GM19240 (cell line): ENCODE measurements at regions not wholly inside any gene's neighbourhood (a gene's known extent, or its start where the extent isn't known, plus 50 kb on each side); places are given as distances from the start of the nearest gene placed in this dataset.

Source experiments
- DNase-seq: peaks from one replicate; pipeline ENCODE4 v3.0.0; 2011; ENCODE audit warnings: low spot score; ENCODE audit not compliant: insufficient read length

DNA sequence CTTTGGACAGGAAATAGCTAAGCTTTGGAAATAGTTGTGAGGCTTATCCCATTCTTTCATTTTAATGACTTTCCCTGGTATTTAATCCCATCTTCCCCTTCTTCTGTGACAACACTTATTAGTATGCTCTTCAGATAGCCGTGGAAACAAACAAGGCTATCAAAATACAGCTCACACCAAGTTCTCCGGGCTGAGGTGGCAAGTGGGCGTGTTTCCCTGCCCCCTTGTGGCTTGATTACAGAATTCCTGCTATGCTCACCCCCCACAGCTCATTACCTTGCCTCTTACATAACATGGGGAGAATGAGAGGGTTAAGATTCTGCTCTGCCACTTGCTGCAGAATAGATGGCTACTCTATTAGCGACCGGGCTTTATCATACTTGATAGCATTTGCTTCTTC is 437.1 kb upstream of the TLE4 start:
- no peak for DNase-seq

DNA sequence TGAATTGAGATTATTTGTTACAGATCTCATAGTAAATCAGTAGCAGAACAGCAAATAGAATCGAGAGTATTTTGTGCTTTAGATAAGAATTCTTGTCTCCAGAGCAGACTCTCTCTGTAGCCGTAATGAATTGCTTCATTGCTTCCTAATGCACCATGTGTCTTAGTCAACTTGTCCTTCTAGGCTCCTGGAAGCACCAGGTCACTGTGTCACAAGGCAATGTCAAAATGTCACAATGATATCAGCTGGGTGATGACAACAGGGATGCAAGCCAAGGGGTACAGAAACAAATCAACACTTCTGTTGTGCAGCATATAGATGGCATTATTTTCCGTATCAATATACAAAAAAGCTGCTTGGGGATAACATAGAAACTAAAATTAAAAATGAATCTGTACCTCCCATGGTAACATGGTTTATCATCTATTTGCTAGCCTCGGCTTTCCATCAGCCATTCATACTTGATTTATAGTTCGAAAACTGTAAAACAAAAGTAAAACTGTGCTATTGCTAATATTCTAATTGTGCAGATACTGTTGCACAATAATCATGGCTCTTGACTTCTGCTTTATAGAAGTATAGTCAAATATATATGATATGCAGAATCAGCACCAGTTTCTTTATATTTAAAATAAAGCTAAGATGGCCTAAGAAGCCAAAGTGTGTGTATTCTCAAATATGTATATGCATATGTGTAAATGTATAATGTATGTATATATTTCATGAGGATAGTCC is 435.9 kb upstream of the TLE4 start:
- DNase-seq, result no peak

DNA sequence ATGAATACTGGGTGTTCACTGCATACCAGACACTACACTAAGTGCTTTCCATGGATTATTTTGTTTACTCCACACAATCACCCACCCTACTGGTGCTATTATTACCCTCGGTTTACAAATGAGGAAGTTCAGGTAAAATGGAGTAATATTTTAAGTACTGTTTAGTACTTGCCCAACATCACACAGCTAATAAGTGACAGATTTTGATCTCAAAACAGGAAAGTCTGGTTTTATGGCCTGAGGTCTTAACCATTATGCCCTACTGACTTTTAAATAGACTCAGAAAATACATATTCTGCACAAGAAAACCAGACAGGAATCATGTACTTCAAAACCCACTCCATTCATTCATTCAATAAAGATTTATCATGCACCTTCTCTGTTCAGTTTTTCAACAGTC is 431.0 kb upstream of the TLE4 start:
- no peak for DNase-seq

DNA sequence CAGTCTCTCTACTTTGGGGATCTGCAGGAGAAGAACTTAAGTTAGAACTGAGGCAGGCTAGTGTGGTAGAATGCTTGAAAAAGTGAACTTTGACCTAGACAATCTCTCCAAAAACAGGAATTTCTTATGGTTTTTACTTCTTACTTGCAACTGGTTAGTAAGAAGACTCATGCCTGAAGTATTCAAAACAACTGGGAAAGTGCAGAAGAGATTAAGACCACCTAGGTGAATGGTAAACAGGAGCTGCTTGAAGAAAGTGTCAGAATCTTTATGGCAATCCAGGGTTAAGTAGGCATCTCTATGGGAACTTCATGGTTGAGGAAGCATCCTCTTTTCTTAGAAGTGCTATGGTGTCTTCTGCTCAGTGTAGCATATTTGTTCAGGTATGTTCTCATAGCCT is 428.6 kb upstream of the TLE4 start:
- no peak for DNase-seq

DNA sequence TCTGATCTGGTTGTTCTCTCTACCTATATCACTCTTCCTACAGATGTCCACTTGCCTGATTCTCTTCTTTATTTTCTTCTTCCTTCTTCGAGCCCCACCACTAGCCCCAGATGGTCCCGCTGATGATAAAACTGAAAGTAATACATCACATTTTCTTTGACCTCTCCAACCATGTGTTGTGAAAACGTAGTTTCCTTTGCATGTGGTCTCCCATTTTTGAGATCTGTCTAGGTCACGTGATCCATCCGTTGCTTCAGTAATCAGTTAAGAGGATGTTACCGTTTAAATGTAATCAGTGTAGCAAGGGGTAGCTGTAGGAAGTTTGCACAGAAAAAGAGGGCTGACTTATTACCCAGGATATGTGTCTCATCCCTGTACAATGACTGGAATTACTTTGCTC is 426.3 kb upstream of the TLE4 start:
- no peak for DNase-seq

DNA sequence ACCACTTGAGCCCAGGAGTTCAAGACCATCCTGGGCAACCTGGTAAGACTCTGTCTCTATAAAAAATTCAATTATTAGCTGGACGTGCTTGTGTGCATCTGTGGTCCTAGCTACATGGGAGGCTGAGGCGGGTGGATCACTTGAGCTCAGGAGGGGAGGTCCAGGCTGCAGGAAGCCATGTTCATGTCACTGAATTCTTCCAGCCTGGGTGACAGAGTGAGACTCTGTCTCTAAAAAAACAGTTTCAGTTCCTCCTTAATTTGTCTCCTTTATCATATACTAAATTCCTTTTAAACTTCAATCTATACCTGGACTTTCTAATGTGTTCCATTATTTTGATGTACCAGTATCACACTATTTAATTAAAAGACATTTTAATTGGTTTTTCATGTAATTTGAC is 422.2 kb upstream of the TLE4 start:
- no peak for DNase-seq

DNA sequence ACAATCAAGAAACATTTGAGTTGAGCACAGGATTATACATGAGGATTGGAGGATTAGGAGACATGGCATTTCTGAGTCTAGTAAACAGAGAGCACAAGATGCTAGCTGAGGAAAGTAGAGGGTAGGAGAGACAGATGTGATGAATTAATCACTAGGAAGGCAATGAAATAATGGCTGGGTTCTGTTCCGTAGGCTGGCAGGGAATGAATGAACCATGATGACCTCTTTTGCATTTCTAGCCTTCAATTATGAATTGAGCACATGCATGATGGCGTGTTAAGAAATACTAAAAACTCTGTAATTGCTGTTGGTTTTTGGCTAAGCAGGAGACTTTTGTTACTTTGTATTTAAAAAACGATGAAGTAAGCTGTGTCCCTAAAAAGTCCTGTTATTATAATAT is 420.0 kb upstream of the TLE4 start:
- DNase-seq, result no peak

DNA sequence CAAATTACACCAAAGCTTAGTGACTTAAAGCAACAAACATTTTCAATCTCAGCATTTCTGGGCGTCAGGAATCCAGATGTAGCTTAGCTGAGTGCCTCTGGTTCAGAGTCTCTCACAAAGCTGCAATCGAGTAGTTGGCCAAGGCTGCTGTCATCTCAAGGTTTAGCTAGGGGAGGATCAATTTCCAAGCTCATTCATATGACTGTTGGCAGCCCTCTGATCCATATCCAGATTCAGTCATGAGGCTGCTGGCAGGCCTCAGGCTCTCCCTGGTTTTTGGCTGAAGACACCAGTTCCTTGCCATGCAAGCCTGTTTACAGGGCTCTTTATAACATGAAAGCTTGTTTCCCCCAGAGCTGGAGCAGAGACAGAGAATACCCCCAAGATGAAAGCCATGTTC is 419.5 kb upstream of the TLE4 start:
- DNase-seq, result no peak

DNA sequence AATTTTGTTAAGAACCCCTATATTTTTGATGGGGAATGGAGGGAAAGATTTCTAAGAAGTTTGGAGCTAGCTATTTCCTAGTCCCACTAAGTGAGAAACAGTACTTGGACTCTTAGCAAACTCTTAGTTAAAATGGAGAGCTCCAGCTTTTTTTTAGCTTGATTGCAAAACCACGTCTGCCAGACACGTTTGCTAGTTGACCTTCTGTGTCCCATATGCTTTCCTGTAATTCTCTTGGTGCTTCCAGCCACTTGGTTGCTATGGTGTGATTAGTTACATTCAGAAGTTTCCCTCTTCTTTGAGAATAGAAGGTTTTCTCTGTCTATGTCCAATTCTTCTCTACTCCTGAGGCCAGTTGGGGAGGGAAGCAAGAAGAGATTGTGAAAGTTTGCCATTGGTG is 417.0 kb upstream of the TLE4 start:
- DNase-seq, result no peak

DNA sequence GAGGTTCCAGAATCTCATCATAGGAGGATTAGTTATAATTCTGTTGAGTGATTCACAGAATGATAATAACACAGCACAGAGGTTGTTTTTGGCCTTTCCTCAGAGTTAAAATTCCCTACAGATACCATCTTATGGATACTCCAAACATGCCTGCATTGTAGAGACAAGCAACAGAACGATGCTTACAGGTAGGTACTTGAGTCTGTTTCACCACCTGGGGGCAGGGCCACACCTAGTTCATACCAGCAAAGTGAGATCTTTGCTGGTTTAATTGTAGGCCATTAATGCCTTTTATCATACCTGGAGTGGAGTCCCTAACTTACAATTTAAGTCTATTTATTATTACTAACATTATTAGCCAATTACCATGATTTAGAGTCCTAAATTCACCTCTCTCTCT is 416.5 kb upstream of the TLE4 start:
- no peak for DNase-seq

DNA sequence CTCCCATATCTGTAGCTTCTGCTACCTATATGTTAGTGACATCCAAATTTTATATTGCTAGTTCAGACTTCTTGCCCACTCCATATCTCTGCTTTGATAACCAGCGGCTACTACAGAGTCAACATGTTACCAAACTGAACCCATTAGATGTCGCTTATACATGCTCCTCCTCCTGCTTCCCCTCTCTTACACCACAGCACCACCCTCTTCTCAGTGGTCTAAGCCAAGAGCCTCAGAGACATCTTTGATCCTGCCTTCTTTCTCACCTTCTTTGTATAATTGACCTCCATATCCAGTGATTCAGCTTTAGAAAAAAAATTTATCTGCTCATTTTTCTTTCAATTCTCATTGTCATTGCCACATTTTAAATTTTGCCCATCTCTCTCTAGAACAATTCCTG is 408.2 kb upstream of the TLE4 start:
- DNase-seq, result no peak

DNA sequence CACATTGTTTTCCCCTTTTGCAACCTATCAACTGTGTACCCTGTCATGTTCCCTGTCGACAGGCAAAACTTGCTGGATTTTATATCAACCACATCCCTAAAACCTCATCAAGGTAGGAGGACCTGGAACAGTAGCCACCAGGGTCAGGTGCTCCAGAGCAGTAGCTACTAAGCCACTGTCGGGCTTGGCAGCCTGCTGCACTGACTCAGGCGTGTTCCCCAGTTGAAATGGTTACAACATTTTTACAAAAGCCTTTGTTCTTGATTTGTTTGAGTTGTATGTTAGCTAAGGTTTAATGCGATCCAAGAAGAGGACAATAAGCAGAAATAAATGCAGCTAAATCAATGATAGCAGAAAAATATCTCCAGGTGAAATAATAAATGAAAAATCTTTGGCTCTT is 407.4 kb upstream of the TLE4 start:
- DNase-seq, result no peak

DNA sequence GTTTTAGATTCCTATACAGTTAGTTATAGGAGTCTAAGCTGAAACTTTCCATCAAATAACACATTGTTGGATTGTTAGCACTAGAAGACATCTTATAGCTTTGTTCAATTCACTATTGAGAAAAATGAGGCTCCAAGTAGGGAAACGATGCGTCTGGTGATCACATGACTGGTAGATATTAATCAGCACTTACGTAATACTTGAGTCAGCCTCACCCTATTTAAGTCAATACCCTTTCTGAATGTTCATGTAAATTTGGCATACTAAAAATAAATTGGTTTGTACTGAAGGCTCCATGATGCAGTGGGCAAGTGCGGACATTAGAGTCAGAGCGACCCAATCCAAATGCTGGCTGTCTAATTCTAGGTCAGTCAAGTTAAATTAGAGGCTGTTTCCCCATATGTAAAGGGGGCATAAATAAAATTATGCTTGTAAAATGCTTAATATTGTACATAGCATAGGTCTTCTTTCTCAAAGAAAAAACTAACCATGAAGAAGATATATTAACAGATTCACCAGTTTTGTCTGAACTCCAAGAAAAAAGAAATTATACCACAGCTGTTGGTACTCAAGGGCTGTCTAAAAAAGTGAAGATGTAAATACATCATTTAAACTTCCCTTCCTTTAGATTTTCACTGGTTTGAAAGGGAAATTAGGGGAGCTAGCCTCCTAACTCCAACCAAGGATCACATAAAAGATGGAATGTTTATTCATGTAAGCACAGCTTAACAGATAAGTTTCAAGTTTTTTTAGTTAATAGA is 406.6 kb upstream of the TLE4 start:
- no peak for DNase-seq

DNA sequence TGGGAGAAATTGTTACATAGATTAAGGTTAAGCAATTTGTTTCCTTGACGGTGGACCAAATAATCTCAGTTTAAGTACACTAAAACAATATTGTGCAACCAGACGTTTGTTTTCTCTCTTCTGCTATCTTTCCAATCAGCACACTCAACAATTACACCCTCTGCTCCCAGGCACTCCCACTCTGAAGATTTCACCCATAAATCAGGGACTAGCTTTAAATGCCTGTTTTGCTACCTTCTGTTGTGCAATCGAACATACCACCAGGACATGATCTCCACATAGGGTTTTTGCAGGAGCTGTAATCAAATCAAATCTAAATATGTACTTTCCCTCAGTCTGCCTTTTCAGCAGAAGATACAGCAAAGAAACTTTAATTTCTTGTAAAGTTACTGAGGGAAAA is 405.8 kb upstream of the TLE4 start:
- DNase-seq, result no peak

DNA sequence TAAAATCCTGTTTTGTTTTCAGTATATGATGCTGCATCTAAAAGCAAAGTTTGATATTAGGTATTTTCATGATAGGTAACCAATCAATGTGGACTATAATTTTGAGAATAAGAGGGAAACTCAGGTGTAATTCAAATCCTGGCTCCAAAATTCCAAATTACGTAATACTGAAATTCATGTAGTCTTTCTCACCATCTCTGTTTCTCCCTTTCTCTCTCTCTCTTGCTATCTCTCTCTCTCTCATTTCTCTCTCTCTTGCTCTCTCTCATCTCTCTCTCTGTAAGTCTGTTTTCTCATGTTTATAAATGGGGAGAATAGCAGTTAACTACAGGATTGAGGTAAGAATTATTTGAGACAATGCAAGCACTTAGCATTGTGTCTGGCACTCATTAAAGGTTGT is 401.1 kb upstream of the TLE4 start:
- DNase-seq, result no peak

DNA sequence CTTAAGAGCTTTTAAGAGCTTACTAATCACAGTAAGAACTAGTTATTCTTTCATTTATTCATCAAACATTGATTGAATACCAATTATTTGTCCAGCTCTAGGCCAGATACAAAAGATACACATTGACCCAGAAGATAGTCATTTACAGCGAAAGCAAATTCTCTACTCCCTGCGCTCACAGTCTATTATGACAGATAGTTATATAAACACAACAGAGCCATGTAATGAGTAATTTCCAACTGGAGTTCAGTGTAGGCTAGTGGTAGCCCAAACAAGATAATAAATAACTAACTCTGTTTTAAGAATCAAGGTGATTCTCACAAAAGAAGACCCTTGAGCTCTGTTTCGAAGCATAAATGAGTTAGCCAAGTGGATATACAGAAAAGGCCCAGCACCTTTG is 397.8 kb upstream of the TLE4 start:
- no peak for DNase-seq

DNA sequence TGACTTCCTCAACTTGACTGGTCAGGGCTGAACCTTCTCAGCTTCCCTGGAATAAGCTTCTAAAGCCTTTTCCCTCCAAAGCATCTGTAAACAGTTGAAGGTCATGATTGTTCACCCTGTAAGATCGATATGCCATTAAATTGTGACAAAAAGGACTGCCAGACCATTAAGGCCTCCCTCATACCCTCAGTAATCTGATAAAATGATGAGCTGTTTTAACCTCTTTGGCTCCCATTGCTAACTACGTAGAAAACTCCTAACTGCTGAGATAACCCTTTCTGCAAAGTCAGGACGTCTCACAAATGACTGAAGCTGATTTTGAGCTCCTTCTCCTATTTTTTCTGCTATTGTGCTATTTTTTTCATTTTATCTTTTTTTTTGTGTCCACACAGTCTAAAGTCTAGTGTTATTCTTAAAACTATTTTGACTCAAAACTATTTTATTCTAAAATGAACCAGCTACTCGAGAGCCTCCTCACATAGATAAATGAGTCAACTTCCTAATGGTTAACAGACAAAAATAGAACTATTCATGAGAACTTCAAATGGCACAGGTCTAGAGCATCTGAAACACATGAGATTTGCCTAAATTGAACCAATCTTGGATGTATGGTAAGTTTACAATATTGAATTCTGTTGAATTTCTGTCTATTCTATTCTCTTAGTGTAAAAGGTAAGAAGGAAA is 395.6 kb upstream of the TLE4 start:
- DNase-seq, result no peak

DNA sequence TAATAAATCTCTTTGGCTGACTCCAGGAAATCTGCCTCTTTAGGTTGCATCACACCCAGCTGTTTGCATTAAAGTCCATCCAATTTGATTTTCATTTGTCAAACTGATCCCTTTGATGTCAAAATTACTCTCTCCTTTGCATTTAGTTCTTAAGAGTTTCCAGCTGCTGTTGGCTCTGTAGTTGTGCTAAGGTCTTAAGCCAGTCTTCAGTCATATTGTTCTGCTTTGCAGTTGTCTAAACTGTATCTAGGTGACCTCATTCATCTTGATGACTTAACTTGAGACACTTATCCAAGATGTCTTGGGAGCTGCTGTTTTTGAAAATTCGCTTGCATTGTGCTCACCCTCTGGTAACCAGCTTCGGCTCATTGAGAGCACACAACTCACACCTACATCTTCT is 386.9 kb upstream of the TLE4 start:
- DNase-seq, result no peak

DNA sequence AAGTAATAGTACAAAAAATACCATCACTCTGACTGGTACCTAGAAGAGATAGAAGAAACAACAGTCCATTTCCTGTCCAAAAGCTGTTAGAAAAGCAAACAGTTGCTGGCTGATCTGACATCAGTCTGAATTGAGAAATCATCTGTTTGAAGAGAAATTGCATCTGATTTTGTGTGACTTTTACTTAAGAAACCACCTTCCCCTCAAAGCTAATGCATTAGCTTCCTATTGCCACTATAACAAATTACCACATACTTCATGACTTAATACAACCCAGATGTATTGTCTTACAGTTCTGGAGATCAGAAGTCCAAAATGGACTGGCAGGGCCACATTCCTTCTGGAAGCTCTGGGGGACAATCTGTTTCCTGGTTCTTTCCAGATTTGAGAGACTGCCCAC is 385.9 kb upstream of the TLE4 start:
- no peak for DNase-seq

DNA sequence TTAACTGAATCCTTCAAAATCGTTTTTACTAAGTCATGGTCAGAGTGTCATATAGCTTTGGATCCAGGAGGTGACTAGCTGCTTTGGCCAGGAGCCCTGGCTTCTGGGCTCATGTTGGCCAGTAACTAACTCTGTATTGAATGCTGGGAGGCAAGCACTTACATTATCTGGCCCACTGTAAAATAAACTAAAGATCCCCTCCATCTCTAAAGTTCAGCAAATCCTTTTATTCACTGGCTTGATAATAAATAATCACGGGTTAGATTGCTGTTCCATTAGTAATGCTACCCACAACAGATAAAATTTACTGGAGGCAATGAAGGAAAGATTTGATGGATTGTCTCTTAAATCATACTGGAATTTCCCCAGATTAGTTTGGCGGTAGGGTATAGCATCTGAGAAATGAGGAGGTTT is 382.2 kb upstream of the TLE4 start:
- no peak for DNase-seq

DNA sequence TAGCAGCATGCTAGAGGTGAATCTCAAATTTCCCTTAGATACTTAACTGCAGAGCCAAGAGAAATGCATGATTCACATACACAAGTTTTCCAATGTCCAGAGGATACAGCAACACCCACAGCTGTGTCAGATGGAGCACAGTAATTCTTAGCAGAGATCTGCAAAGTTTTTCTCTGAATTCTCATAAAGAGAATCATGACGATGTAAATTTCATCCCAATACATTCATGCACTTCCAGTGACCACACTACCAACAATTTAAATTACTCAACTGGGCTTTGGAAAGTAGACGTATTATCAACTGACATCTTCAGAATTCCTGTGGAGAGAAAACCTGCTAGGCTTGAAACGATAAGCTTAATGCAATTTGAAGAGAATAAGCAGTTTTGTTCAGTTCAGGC is 378.8 kb upstream of the TLE4 start:
- no peak for DNase-seq

DNA sequence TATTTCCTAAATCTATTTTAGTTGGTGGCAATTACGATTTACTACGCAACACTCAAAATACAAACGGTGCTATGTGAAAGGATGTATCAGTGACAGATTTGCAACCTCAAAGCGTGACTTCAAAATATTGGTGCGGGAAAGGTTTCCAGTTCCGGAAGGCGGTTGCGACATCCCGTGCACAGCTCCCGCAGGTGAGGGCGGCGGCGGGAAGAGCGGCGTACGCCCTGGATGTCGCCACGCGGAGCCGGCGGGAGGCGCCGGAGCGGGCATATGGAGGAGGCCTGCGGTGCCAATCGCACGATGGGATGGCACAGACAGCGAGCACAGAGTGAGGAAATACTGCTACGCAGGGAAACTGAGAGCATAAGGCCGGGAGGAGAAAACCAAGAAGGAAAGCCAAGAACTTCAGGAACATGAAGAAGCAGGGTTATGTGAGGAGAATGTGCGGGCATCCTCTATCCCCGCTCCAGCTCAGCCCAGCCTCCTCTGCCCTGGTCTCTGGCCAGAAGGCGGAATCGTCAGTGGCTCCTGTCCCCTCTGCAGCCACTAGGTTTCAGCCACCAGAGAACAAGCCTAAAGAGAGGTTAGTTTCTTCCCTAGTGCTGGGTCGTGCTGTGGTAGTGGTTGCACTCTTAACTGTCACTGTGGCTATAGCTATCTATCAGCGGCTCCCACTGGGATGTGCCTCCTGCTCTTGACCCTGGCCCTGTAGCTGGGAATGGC is 378.1 kb upstream of the TLE4 start:
- DNase-seq, result no peak
